SU-DHL-6 (cell line): ENCODE measurements at regions not wholly inside any gene's neighbourhood (a gene's known extent, or its start where the extent isn't known, plus 50 kb on each side); places are given as distances from the start of the nearest gene placed in this dataset.

Experiments
- H2AFZ ChIP-seq: fragments of 200-600 bp; sonication (generic); 2 replicates; pipeline ENCODE4 v1.6.1; 2014; ENCODE audit warnings: low read depth, mild to moderate bottlenecking, moderate library complexity, mixed read lengths, antibody characterized with exemption, low read length; ENCODE audit not compliant: severe bottlenecking
- H3F3A ChIP-seq: fragments of 200-600 bp; shearing (Covaris generic); 2 replicates; pipeline ENCODE4 v1.6.0; 2016; ENCODE audit warnings: antibody characterized with exemption, mild to moderate bottlenecking; ENCODE audit not compliant: insufficient read depth
- H3K27ac ChIP-seq: fragments of 200-600 bp; sonication (generic); 2 replicates; pipeline ENCODE4 v1.5.1; 2016; ENCODE audit warnings: low read depth, mild to moderate bottlenecking, low read length, moderate library complexity, mixed read lengths
- H3K27me3 ChIP-seq: fragments of 200-600 bp; sonication (generic), shearing (Covaris generic); 2 replicates; pipeline ENCODE4 v1.6.0; 2014; ENCODE audit warnings: mild to moderate bottlenecking, low read length
- H3K36me3 ChIP-seq: fragments of 200-600 bp; sonication (generic); 2 replicates; pipeline ENCODE4 v1.6.1; 2014; ENCODE audit warnings: mild to moderate bottlenecking, low read length, mixed read lengths
- H3K4me2 ChIP-seq: fragments of 300-600, 200-600 bp; shearing (Covaris generic), sonication (generic); 2 replicates; pipeline ENCODE4 v1.6.0; 2014; ENCODE audit warnings: low read length, low read depth, mild to moderate bottlenecking; ENCODE audit not compliant: poor library complexity, severe bottlenecking
- H3K4me3 ChIP-seq: fragments of 200-600 bp; sonication (generic); 2 replicates; pipeline ENCODE4 v1.5.1; 2014; ENCODE audit warnings: antibody characterized with exemption, low read length, mild to moderate bottlenecking, mixed read lengths; ENCODE audit not compliant: insufficient read depth, poor library complexity, severe bottlenecking
- H3K79me2 ChIP-seq: fragments of 200-600 bp; sonication (generic); 2 replicates; pipeline ENCODE4 v1.6.1; 2014; ENCODE audit warnings: mild to moderate bottlenecking, low read length, moderate library complexity; ENCODE audit not compliant: insufficient read depth
- H3K9ac ChIP-seq: fragments of 200-600 bp; sonication (generic); 2 replicates; pipeline ENCODE4 v1.7.0; 2014; ENCODE audit warnings: mild to moderate bottlenecking, low read length
- H3K9me2 ChIP-seq: fragments of 200-600 bp; sonication (generic); replicated peaks from 2 replicates; pipeline ENCODE4 v1.6.1; 2014; ENCODE audit warnings: low read length; ENCODE audit not compliant: insufficient read depth
- H3K9me3 ChIP-seq: fragments of 200-600 bp; sonication (generic); 2 replicates; pipeline ENCODE4 v1.6.1; 2014; ENCODE audit warnings: low read length, mixed read lengths; ENCODE audit not compliant: insufficient read depth
- H4K20me1 ChIP-seq: fragments of 200-600 bp; sonication (generic); 2 replicates; pipeline ENCODE4 v1.6.1; 2014; ENCODE audit warnings: low read depth, mild to moderate bottlenecking, antibody characterized with exemption, low read length, moderate library complexity, mixed read lengths
- CTCF ChIP-seq: fragments of 200-600 bp; sonication (generic); IDR thresholded peaks from one replicate; pipeline ENCODE4 v1.5.1; 2017; ENCODE audit warnings: antibody characterized with exemption, mild to moderate bottlenecking, low read length, moderate library complexity; ENCODE audit not compliant: insufficient read depth, poor library complexity, severe bottlenecking
- EZH2phosphoT487 ChIP-seq: fragments of 200-600 bp; sonication (generic), shearing (Covaris generic); conservative IDR thresholded peaks from 2 replicates; pipeline ENCODE4 v1.6.1; 2018; ENCODE audit warnings: mild to moderate bottlenecking, antibody characterized with exemption, low read length, moderate library complexity, mixed read lengths

GRCh38 chr4:14675279-14675985, 326.8 kb upstream of the CPEB2 start:
- no peak overlapping the region for H3K4me3 ChIP-seq
- no peak overlapping the region for H3K27ac ChIP-seq
- H2AFZ ChIP-seq = no peak overlapping the region
- no peak overlapping the region for H3K4me2 ChIP-seq
- H3K27me3 ChIP-seq = no peaks in the 10 kb centered on the region
- no peaks in the 10 kb centered on the region for H4K20me1 ChIP-seq
- no peaks in the 10 kb centered on the region for H3K9me3 ChIP-seq
- H3K9ac ChIP-seq = no peak overlapping the region
- no peaks in the 10 kb centered on the region for H3K36me3 ChIP-seq
- H3K79me2 ChIP-seq = no peaks in the 10 kb centered on the region
- H3F3A ChIP-seq = no peaks in the 10 kb centered on the region
- no peak for TF ChIP-seq CTCF
- TF ChIP-seq EZH2phosphoT487 = no peak
- no peaks in the 10 kb centered on the region for H3K9me2 ChIP-seq

- Histone ChIP-seq H3K9me2 (no peaks in the 10 kb centered on the region), H4K20me1 (no peaks in the 10 kb centered on the region), H3F3A (no peaks in the 10 kb centered on the region), H3K27me3 (no peaks in the 10 kb centered on the region), H3K27ac (no peak overlapping the region), H3K4me3 (no peak overlapping the region), H3K9ac (no peak overlapping the region), H3K4me2 (no peak overlapping the region), H3K79me2 (no peaks in the 10 kb centered on the region), H3K9me3 (no peaks in the 10 kb centered on the region), H2AFZ (no peak overlapping the region), H3K36me3 (no peaks in the 10 kb centered on the region)
- TF ChIP-seq CTCF (no peak), EZH2phosphoT487 (no peak)
Measured at GRCh38 chr4:14679906-14680305, 322.4 kb upstream of the CPEB2 start.

GRCh38 chr4:14681330-14681729, 321.0 kb upstream of the CPEB2 start:
- Histone ChIP-seq H3K9me2 (no peaks in the 10 kb centered on the region), H4K20me1 (no peaks in the 10 kb centered on the region), H3K27me3 (no peaks in the 10 kb centered on the region), H3F3A (no peaks in the 10 kb centered on the region), H3K4me3 (no peak overlapping the region), H3K27ac (no peak overlapping the region), H3K79me2 (no peaks in the 10 kb centered on the region), H3K9ac (no peak overlapping the region), H2AFZ (no peak overlapping the region), H3K9me3 (no peaks in the 10 kb centered on the region), H3K4me2 (no peak overlapping the region), H3K36me3 (no peaks in the 10 kb centered on the region)
- TF ChIP-seq EZH2phosphoT487 (no peak), CTCF (no peak)
